Sigmoid colon (tissue), 4 donors: ENCODE measurements at regions not wholly inside any gene's neighbourhood (a gene's known extent, or its start where the extent isn't known, plus 50 kb on each side); places are given as distances from the start of the nearest gene placed in this dataset.

Experiments
- EP300 ChIP-seq, 4 donors: sonication (generic); formaldehyde crosslinking; IDR thresholded peaks; one replicate each; pipeline ENCODE4 v1.6.1; 2017; ENCODE audit warnings: antibody characterized with exemption in 4 of 4
- POLR2A ChIP-seq, 2 donors: fragments of 450-650 bp; IDR thresholded peaks; one replicate each; pipeline ENCODE4 v1.6.1; 2016; ENCODE audit warnings: antibody characterized with exemption in 2 of 2, mild to moderate bottlenecking in 2 of 2, moderate library complexity in 2 of 2
- POLR2AphosphoS5 ChIP-seq, 4 donors: sonication (generic); formaldehyde crosslinking; IDR thresholded peaks; one replicate each; pipeline ENCODE4 v1.6.1; 2017; ENCODE audit warnings: antibody characterized with exemption in 4 of 4
- TF ChIP-seq, protein P1 (sequence below), 4 experiments: fragments of 450-650 bp in 3 of 4; fragments of 200-600 bp in 1 of 4; IDR thresholded peaks; one replicate each; pipeline ENCODE4 v1.5.1; 2016 to 2019; ENCODE audit warnings: antibody characterized with exemption in 4 of 4, mild to moderate bottlenecking in 3 of 4, moderate library complexity in 2 of 4

DNA sequence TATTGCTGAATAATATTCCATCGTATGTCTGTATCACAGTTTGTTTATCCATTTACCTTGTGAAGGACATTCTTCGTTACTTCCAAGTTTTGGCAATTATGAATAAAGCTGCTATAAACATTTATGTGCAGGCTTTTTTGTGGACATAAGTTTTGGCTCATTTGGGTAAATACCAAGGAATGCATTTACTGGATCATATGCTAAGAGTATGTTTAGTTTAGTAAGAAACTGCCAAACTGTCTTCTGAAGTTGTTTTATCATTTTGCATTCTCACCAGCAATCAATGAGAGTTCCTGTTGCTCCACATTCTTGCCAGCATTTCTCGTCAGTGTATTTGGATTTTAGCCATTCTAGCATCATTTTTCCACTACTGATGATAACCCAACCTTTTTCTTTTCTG, 232.7 kb upstream of the NR3C2 start:
- TF ChIP-seq, protein P1, sequence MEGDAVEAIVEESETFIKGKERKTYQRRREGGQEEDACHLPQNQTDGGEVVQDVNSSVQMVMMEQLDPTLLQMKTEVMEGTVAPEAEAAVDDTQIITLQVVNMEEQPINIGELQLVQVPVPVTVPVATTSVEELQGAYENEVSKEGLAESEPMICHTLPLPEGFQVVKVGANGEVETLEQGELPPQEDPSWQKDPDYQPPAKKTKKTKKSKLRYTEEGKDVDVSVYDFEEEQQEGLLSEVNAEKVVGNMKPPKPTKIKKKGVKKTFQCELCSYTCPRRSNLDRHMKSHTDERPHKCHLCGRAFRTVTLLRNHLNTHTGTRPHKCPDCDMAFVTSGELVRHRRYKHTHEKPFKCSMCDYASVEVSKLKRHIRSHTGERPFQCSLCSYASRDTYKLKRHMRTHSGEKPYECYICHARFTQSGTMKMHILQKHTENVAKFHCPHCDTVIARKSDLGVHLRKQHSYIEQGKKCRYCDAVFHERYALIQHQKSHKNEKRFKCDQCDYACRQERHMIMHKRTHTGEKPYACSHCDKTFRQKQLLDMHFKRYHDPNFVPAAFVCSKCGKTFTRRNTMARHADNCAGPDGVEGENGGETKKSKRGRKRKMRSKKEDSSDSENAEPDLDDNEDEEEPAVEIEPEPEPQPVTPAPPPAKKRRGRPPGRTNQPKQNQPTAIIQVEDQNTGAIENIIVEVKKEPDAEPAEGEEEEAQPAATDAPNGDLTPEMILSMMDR (IDR thresholded peaks at IDR 0.05) = no peak
- no peak for TF ChIP-seq POLR2A (IDR thresholded peaks at IDR 0.05)
- TF ChIP-seq EP300 (IDR thresholded peaks at IDR 0.05) = no peak
- no peak for TF ChIP-seq POLR2AphosphoS5 (IDR thresholded peaks at IDR 0.05)
